Mesothelial cell of epicardium (in vitro differentiated cells): ENCODE measurements at regions not wholly inside any gene's neighbourhood (a gene's known extent, or its start where the extent isn't known, plus 50 kb on each side); places are given as distances from the start of the nearest gene placed in this dataset.

Experiments
- DNase-seq, 2 experiments: peaks; one replicate each; pipeline ENCODE4 v3.0.0; 2021; ENCODE audit warnings: low spot score in 2 of 2; ENCODE audit not compliant: unreplicated experiment in 2 of 2
- H3K27ac Mint-ChIP-seq: 2 replicates; pipeline ENCODE4 v1.8.0; 2021; ENCODE audit warnings: mixed read lengths
- H3K27me3 Mint-ChIP-seq: 2 replicates; pipeline ENCODE4 v1.8.0; 2021; ENCODE audit warnings: low read depth, mixed read lengths
- H3K36me3 Mint-ChIP-seq: 2 replicates; pipeline ENCODE4 v1.8.0; 2021; ENCODE audit warnings: mixed read lengths
- H3K4me1 Mint-ChIP-seq: 2 replicates; pipeline ENCODE4 v1.8.0; 2021; ENCODE audit warnings: mixed read lengths
- H3K4me3 Mint-ChIP-seq: 2 replicates; pipeline ENCODE4 v1.8.0; 2021; ENCODE audit warnings: mild to moderate bottlenecking, moderate library complexity, mixed read lengths
- H3K9me3 Mint-ChIP-seq: 2 replicates; pipeline ENCODE4 v1.8.0; 2021; ENCODE audit warnings: mixed read lengths
- CTCF ChIP-seq: fragments of 200-600 bp; sonication (generic); IDR thresholded peaks from one replicate; pipeline ENCODE4 v1.5.0; 2021; ENCODE audit warnings: antibody characterized with exemption; ENCODE audit not compliant: unreplicated experiment

DNA sequence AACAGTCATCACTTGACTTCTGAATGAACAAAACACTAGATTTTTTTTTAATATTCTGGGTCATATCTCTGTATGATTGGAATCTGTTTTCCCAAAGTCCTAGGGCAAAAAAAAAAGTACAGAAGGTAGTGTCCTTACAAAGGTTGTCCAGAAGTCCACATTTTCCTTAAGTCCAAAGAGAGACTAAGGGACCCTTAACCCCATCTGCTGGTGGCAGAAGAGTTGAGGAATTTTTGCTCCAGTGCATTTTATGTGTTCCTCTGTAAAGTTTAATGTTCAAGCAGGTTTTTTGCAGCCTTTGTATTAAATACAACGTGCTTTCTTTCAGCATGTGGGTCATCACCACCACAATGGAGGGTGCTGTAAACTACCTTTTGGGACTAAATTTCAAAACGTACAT, 215.9 kb downstream of the SP3 start:
- no peaks in the 10 kb centered on the region for H3K36me3 Mint-ChIP-seq
- no peaks in the 10 kb centered on the region for H3K27me3 Mint-ChIP-seq
- peaks cover 16% of the 10 kb centered on the region for H3K4me1 Mint-ChIP-seq
- H3K9me3 Mint-ChIP-seq = no peaks in the 10 kb centered on the region
- no peak overlapping the region for H3K4me3 Mint-ChIP-seq
- no peak for TF ChIP-seq CTCF
- DNase-seq = no peak
- H3K27ac Mint-ChIP-seq = no peak overlapping the region

GRCh38 chr2:173750353-173750801, 214.8 kb downstream of the SP3 start:
- DNase-seq = no peak
- Mint-ChIP-seq H3K9me3 (no peaks in the 10 kb centered on the region), H3K4me1 (peaks cover 22% of the 10 kb centered on the region), H3K27ac (no peak overlapping the region), H3K27me3 (no peaks in the 10 kb centered on the region), H3K36me3 (no peaks in the 10 kb centered on the region), H3K4me3 (no peak overlapping the region)
- TF ChIP-seq CTCF = no peak

- no peaks in the 10 kb centered on the region for H3K27me3 Mint-ChIP-seq
These were observed 214.3 kb downstream of the SP3 start for GRCh38 chr2:173750831-173751230.

DNA sequence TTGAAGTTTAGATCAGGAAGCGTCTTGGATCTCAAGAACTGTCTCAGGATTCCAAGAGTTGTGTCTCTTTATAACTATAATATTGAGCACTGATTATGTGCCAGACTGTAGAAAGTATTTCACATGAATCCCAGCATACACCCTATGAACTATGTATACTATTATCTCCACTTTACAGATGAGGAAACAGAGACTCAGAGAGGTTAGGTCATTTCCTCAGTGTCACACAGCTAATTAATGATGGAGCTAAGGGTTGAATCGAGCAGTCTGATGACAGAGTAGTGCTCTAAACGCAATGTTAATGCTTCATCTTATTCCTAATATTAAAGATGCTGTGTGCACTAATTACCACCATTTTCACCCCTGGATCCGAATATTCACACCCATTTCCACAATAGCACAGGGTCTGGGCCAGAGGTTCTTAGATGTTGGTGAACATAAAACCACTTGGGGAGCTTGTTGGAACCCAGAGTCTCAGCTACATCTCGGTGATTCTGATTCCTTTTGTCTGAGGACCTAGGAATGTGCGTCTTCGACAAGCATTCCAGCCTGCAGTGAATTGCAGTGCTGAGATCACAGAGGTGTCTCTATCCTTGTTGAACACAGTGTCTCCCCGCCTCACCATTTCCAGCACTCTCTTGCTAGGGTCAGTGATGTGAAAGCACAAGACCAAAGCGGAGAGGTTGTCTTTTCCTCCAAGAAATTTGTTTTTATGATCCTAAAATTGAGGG, 213.8 kb downstream of the SP3 start:
- Mint-ChIP-seq H3K9me3 (no peaks in the 10 kb centered on the region), H3K36me3 (no peaks in the 10 kb centered on the region), H3K4me1 (peaks cover 22% of the 10 kb centered on the region), H3K4me3 (no peak overlapping the region), H3K27ac (no peak overlapping the region), H3K27me3 (no peaks in the 10 kb centered on the region)
- DNase-seq = no peak
- no peak for TF ChIP-seq CTCF

More at GRCh38 chr2:173750831-173751230, 214.3 kb downstream of the SP3 start:
- Mint-ChIP-seq H3K9me3 (no peaks in the 10 kb centered on the region), H3K4me1 (peaks cover 22% of the 10 kb centered on the region), H3K4me3 (no peak overlapping the region), H3K36me3 (no peaks in the 10 kb centered on the region), H3K27ac (no peak overlapping the region)
- DNase-seq = no peak
- TF ChIP-seq CTCF = no peak

DNA sequence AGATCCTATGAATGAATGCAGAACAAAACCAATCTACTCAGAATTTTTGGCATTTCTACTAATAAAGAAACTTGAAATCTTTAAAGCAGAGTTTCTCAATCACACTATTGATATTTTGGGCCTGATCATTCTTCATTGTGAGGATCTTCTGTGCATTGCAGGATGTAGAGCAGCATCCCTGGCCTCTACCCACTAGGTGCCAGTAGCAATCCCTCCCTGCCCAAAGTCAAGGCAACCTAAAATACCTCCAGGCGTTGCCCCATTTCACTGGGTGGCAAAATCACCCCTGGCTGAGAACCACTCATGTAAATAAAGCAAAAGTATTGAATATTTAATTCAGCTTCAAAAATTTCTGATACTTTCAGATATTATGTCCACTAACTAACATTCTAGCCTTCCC, 213.0 kb downstream of the SP3 start:
- no peak for DNase-seq
- Mint-ChIP-seq H3K27me3 (no peaks in the 10 kb centered on the region), H3K4me3 (no peak overlapping the region), H3K36me3 (no peaks in the 10 kb centered on the region), H3K27ac (no peak overlapping the region), H3K4me1 (peaks cover 22% of the 10 kb centered on the region), H3K9me3 (no peaks in the 10 kb centered on the region)
- no peak for TF ChIP-seq CTCF
